ENCODE measurements at regions not wholly inside any gene's neighbourhood (a gene's known extent, or its start where the extent isn't known, plus 50 kb on each side); places are given as distances from the start of the nearest gene placed in this dataset.

- Histone ChIP-seq H3K4ac (ENCODE audit: low read length) (no peak overlapping the region), H3K36me3 (replicated peaks in 1 of 2; ENCODE audit: control insufficient read depth in 2 of 2, insufficient read depth in 2 of 2, low read length in 2 of 2) (no peaks in the 10 kb centered on the region), H3K9ac (ENCODE audit: low read depth, low read length, poor library complexity) (no peak overlapping the region), H3K27me3 (ENCODE audit: control insufficient read depth in 3 of 3, insufficient read depth in 3 of 3, low read depth in 1 of 3, low read length in 3 of 3) (no peaks in the 10 kb centered on the region), H2BK120ac (ENCODE audit: low read depth, low read length) (no peak overlapping the region), H3K9me3 (replicated peaks in 1 of 2; ENCODE audit: control insufficient read depth in 2 of 2, insufficient read depth in 1 of 2, low read depth in 1 of 2, low read length in 2 of 2) (peaks cover 3 to 9% of the 10 kb centered on the region in 2 donors), H2AFZ (ENCODE audit: low read length) (no peak overlapping the region), H3K23ac (ENCODE audit: low read depth, low read length, poor library complexity) (no peak overlapping the region), H2AK5ac (ENCODE audit: low read depth, low read length) (no peak overlapping the region), H3K18ac (ENCODE audit: low read length) (no peak overlapping the region), H3K79me1 (ENCODE audit: low read depth, low read length) (no peaks in the 10 kb centered on the region), H4K91ac (ENCODE audit: low read depth, low read length, poor library complexity) (no peak overlapping the region), H2BK12ac (ENCODE audit: low read length) (no peak overlapping the region), H3K27ac (replicated peaks; ENCODE audit: low read length) (no peak overlapping the region), H3K4me3 (ENCODE audit: low read length in 2 of 2) (no peak overlapping the region), H3K14ac (ENCODE audit: low read length) (no peak overlapping the region), H3K4me1 (ENCODE audit: control insufficient read depth in 2 of 2, insufficient read depth in 1 of 2, low read depth in 1 of 2, low read length in 2 of 2) (peaks cover 0 to 4% of the 10 kb centered on the region in 2 donors), H2BK15ac (ENCODE audit: low read length) (no peak overlapping the region), H2BK5ac (ENCODE audit: low read length) (no peak overlapping the region), H3K4me2 (ENCODE audit: insufficient read depth, low read length, poor library complexity, severe bottlenecking) (no peak overlapping the region), H4K8ac (ENCODE audit: low read depth, low read length) (no peak overlapping the region)
- no peak for DNase-seq (ENCODE audit: low spot score)
- WGBS, 2 donors (ENCODE audit: extremely low coverage in 2 of 2, insufficient read length in 2 of 2, insufficient replicate concordance in 1 of 2), result no CpG with 5 or more reads among the region's 3 CpGs
Measured at GRCh38 chr3:104977719-104978118, 389.0 kb upstream of the ALCAM start.

GRCh38 chr3:104982130-104982529, 384.6 kb upstream of the ALCAM start:
- no peak overlapping the region for H3K14ac ChIP-seq (ENCODE audit: low read length)
- no peak overlapping the region for H4K8ac ChIP-seq (ENCODE audit: low read depth, low read length)
- H3K36me3 ChIP-seq (replicated peaks in 1 of 2; ENCODE audit: control insufficient read depth in 2 of 2, insufficient read depth in 2 of 2, low read length in 2 of 2), result no peaks in the 10 kb centered on the region
- H2BK12ac ChIP-seq (ENCODE audit: low read length), result no peak overlapping the region
- H2BK15ac ChIP-seq (ENCODE audit: low read length), result no peak overlapping the region
- no peak overlapping the region for H3K4me3 ChIP-seq (ENCODE audit: low read length in 2 of 2)
- H3K4ac ChIP-seq (ENCODE audit: low read length), result no peak overlapping the region
- no peak overlapping the region for H2AK5ac ChIP-seq (ENCODE audit: low read depth, low read length)
- no peak overlapping the region for H2BK5ac ChIP-seq (ENCODE audit: low read length)
- no peak overlapping the region for H3K4me2 ChIP-seq (ENCODE audit: insufficient read depth, low read length, poor library complexity, severe bottlenecking)
- H2AFZ ChIP-seq (ENCODE audit: low read length), result no peak overlapping the region
- H3K4me1 ChIP-seq (ENCODE audit: control insufficient read depth in 2 of 2, insufficient read depth in 1 of 2, low read depth in 1 of 2, low read length in 2 of 2), result no peaks in the 10 kb centered on the region
- H3K27me3 ChIP-seq (ENCODE audit: control insufficient read depth in 3 of 3, insufficient read depth in 3 of 3, low read depth in 1 of 3, low read length in 3 of 3), result no peaks in the 10 kb centered on the region
- H3K18ac ChIP-seq (ENCODE audit: low read length), result no peak overlapping the region
- no peak overlapping the region for H3K9ac ChIP-seq (ENCODE audit: low read depth, low read length, poor library complexity)
- no peak overlapping the region for H4K91ac ChIP-seq (ENCODE audit: low read depth, low read length, poor library complexity)
- H3K27ac ChIP-seq (replicated peaks; ENCODE audit: low read length), result no peak overlapping the region
- no peak for DNase-seq (ENCODE audit: low spot score)
- H2BK120ac ChIP-seq (ENCODE audit: low read depth, low read length), result no peak overlapping the region
- H3K79me1 ChIP-seq (ENCODE audit: low read depth, low read length), result no peaks in the 10 kb centered on the region
- no peaks in the 10 kb centered on the region for H3K9me3 ChIP-seq (replicated peaks in 1 of 2; ENCODE audit: control insufficient read depth in 2 of 2, insufficient read depth in 1 of 2, low read depth in 1 of 2, low read length in 2 of 2)
- H3K23ac ChIP-seq (ENCODE audit: low read depth, low read length, poor library complexity), result no peak overlapping the region
- no CpG with 5 or more reads among the region's 1 CpG for WGBS, 2 donors (ENCODE audit: extremely low coverage in 2 of 2, insufficient read length in 2 of 2, insufficient replicate concordance in 1 of 2)

DNA sequence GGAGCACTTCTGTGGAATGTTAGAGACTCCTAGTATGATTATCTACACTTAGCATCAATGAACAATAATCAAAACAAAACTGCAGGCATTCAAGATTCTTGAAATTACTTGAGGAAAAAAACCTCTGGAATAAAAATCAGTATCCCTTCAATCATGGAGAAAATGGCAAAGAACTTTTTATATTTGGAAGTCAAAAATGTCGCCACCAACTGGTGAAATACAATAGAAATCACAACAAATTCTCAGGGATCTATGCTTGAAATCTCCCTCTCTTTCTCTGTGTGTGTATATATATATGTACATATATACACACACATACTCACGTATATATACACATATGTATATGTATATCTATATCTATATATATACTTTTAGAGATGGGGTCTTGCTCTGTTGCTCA, 378.9 kb upstream of the ALCAM start:
- Histone ChIP-seq H3K4me1 (ENCODE audit: control insufficient read depth in 2 of 2, insufficient read depth in 1 of 2, low read depth in 1 of 2, low read length in 2 of 2) (no peaks in the 10 kb centered on the region), H3K27ac (replicated peaks; ENCODE audit: low read length) (no peak overlapping the region), H4K91ac (ENCODE audit: low read depth, low read length, poor library complexity) (no peak overlapping the region), H2BK12ac (ENCODE audit: low read length) (no peak overlapping the region), H3K4me2 (ENCODE audit: insufficient read depth, low read length, poor library complexity, severe bottlenecking) (no peak overlapping the region), H3K36me3 (replicated peaks in 1 of 2; ENCODE audit: control insufficient read depth in 2 of 2, insufficient read depth in 2 of 2, low read length in 2 of 2) (no peaks in the 10 kb centered on the region), H3K79me1 (ENCODE audit: low read depth, low read length) (no peaks in the 10 kb centered on the region), H4K8ac (ENCODE audit: low read depth, low read length) (no peak overlapping the region), H3K9ac (ENCODE audit: low read depth, low read length, poor library complexity) (no peak overlapping the region), H3K18ac (ENCODE audit: low read length) (no peak overlapping the region), H3K4me3 (ENCODE audit: low read length in 2 of 2) (no peak overlapping the region), H3K27me3 (ENCODE audit: control insufficient read depth in 3 of 3, insufficient read depth in 3 of 3, low read depth in 1 of 3, low read length in 3 of 3) (no peaks in the 10 kb centered on the region), H3K23ac (ENCODE audit: low read depth, low read length, poor library complexity) (no peak overlapping the region), H2AFZ (ENCODE audit: low read length) (no peak overlapping the region), H3K4ac (ENCODE audit: low read length) (no peak overlapping the region), H2AK5ac (ENCODE audit: low read depth, low read length) (no peak overlapping the region), H3K14ac (ENCODE audit: low read length) (no peak overlapping the region), H2BK120ac (ENCODE audit: low read depth, low read length) (no peak overlapping the region), H3K9me3 (replicated peaks in 1 of 2; ENCODE audit: control insufficient read depth in 2 of 2, insufficient read depth in 1 of 2, low read depth in 1 of 2, low read length in 2 of 2) (no peaks in the 10 kb centered on the region), H2BK5ac (ENCODE audit: low read length) (no peak overlapping the region), H2BK15ac (ENCODE audit: low read length) (no peak overlapping the region)
- no CpG with 5 or more reads among the region's 2 CpGs for WGBS, 2 donors (ENCODE audit: extremely low coverage in 2 of 2, insufficient read length in 2 of 2, insufficient replicate concordance in 1 of 2)
- DNase-seq (ENCODE audit: low spot score), result no peak

GRCh38 chr3:104988496-104988895, 378.2 kb upstream of the ALCAM start:
- no CpG with 5 or more reads among the region's 3 CpGs for WGBS, 2 donors (ENCODE audit: extremely low coverage in 2 of 2, insufficient read length in 2 of 2, insufficient replicate concordance in 1 of 2)
- H2BK5ac ChIP-seq (ENCODE audit: low read length), result no peak overlapping the region
- no peak overlapping the region for H3K4me3 ChIP-seq (ENCODE audit: low read length in 2 of 2)
- H2BK12ac ChIP-seq (ENCODE audit: low read length), result no peak overlapping the region
- H4K8ac ChIP-seq (ENCODE audit: low read depth, low read length), result no peak overlapping the region
- H4K91ac ChIP-seq (ENCODE audit: low read depth, low read length, poor library complexity), result no peak overlapping the region
- H3K36me3 ChIP-seq (replicated peaks in 1 of 2; ENCODE audit: control insufficient read depth in 2 of 2, insufficient read depth in 2 of 2, low read length in 2 of 2), result no peaks in the 10 kb centered on the region
- no peak overlapping the region for H2BK120ac ChIP-seq (ENCODE audit: low read depth, low read length)
- H3K27ac ChIP-seq (replicated peaks; ENCODE audit: low read length), result no peak overlapping the region
- no peak for DNase-seq (ENCODE audit: low spot score)
- H3K4me1 ChIP-seq (ENCODE audit: control insufficient read depth in 2 of 2, insufficient read depth in 1 of 2, low read depth in 1 of 2, low read length in 2 of 2), result no peaks in the 10 kb centered on the region
- no peak overlapping the region for H3K18ac ChIP-seq (ENCODE audit: low read length)
- H3K9ac ChIP-seq (ENCODE audit: low read depth, low read length, poor library complexity), result no peak overlapping the region
- no peak overlapping the region for H3K4me2 ChIP-seq (ENCODE audit: insufficient read depth, low read length, poor library complexity, severe bottlenecking)
- H3K79me1 ChIP-seq (ENCODE audit: low read depth, low read length), result no peaks in the 10 kb centered on the region
- H2AFZ ChIP-seq (ENCODE audit: low read length), result no peak overlapping the region
- H3K27me3 ChIP-seq (ENCODE audit: control insufficient read depth in 3 of 3, insufficient read depth in 3 of 3, low read depth in 1 of 3, low read length in 3 of 3), result no peaks in the 10 kb centered on the region
- H3K4ac ChIP-seq (ENCODE audit: low read length), result no peak overlapping the region
- H2AK5ac ChIP-seq (ENCODE audit: low read depth, low read length), result no peak overlapping the region
- no peaks in the 10 kb centered on the region for H3K9me3 ChIP-seq (replicated peaks in 1 of 2; ENCODE audit: control insufficient read depth in 2 of 2, insufficient read depth in 1 of 2, low read depth in 1 of 2, low read length in 2 of 2)
- H3K14ac ChIP-seq (ENCODE audit: low read length), result no peak overlapping the region
- no peak overlapping the region for H2BK15ac ChIP-seq (ENCODE audit: low read length)
- H3K23ac ChIP-seq (ENCODE audit: low read depth, low read length, poor library complexity), result no peak overlapping the region
